B cell (primary cell): ENCODE measurements at regions not wholly inside any gene's neighbourhood (a gene's known extent, or its start where the extent isn't known, plus 50 kb on each side); places are given as distances from the start of the nearest gene placed in this dataset.

Experiments
- ATAC-seq: fragments of 200-7000 bp; cut with Tn5 transposase; one replicate; pipeline ENCODE4 v1.10.0; 2021; ENCODE audit warnings: low read depth, mild to moderate bottlenecking, moderate number of reproducible peaks, moderate library complexity
- CTCF ChIA-PET: fragments of 350-600 bp; sonication (Branson Sonifier 250); formaldehyde crosslinking; loops from one replicate; lab custom pipeline; 2021; ENCODE audit warnings: antibody characterized with exemption, inconsistent platforms; lab: Charles Lee
- POLR2A ChIA-PET: fragments of 350-600 bp; sonication (Branson Sonifier 250); formaldehyde crosslinking; loops from one replicate; lab custom pipeline; 2021; ENCODE audit warnings: antibody characterized with exemption; lab: Charles Lee
- DNase-seq: peaks from one replicate; pipeline ENCODE4 v3.0.0; 2013
- H2AFZ ChIP-seq: 2 replicates; pipeline ENCODE4 v1.6.1; 2012; ENCODE audit warnings: mild to moderate bottlenecking, low read depth, low read length; ENCODE audit not compliant: insufficient read depth, poor library complexity, severe bottlenecking
- H3K27ac ChIP-seq, 2 donors: 1 replicate in 1 of 2; 2 replicates in 1 of 2; pipeline ENCODE4 v1.5.1; 2012 to 2013; ENCODE audit warnings: low read length in 2 of 2, mild to moderate bottlenecking in 2 of 2, moderate library complexity in 1 of 2
- H3K27me3 ChIP-seq, 4 experiments: fragments of 200-600 bp in 1 of 4; sonication (generic) in 1 of 4; replicated peaks in 1 of 4; 1 replicate in 2 of 4; 2 replicates in 2 of 4; pipeline versions ENCODE4 v1.6.1 to v1.7.0; 2013 to 2016; ENCODE audit warnings: low read length in 3 of 4, mild to moderate bottlenecking in 2 of 4, mixed read lengths in 1 of 4, moderate library complexity in 1 of 4; ENCODE audit not compliant: insufficient read depth in 4 of 4, control insufficient read depth in 3 of 4; ENCODE audit errors: control extremely low read depth in 1 of 4
- H3K36me3 ChIP-seq, 2 experiments: replicated peaks in 1 of 2; 1 replicate in 1 of 2; 2 replicates in 1 of 2; pipeline versions ENCODE4 v1.6.1 to v1.7.1; 2013; ENCODE audit warnings: low read length in 1 of 2; ENCODE audit not compliant: insufficient read depth in 2 of 2, control insufficient read depth in 1 of 2; ENCODE audit errors: control extremely low read depth in 1 of 2, extremely low read depth in 1 of 2
- H3K4me1 ChIP-seq, 2 donors: fragments of 200-600 bp in 1 of 2; sonication (generic) in 1 of 2; 1 replicate in 1 of 2; 2 replicates in 1 of 2; pipeline versions ENCODE4 v1.5.1 to v1.6.1; 2013 to 2017; ENCODE audit warnings: low read length in 2 of 2; ENCODE audit not compliant: control insufficient read depth in 2 of 2, insufficient read depth in 2 of 2
- H3K4me2 ChIP-seq: replicated peaks from 2 replicates; pipeline ENCODE3; 2012; ENCODE audit warnings: mild to moderate bottlenecking, low read depth, low read length; ENCODE audit not compliant: poor library complexity, severe bottlenecking
- H3K4me3 ChIP-seq, 5 experiments: fragments of 200-600 bp in 1 of 5; sonication (generic) in 1 of 5; 1 replicate in 3 of 5; 2 replicates in 2 of 5; pipeline versions ENCODE4 v1.5.1 to v1.7.0; 2011 to 2016; ENCODE audit warnings: low read length in 4 of 5, mild to moderate bottlenecking in 4 of 5, low read depth in 2 of 5, control low read depth in 1 of 5, moderate library complexity in 1 of 5; ENCODE audit not compliant: insufficient read depth in 1 of 5; ENCODE audit errors: control extremely low read depth in 1 of 5, extremely low read depth in 1 of 5
- H3K79me2 ChIP-seq: fragments of 200-600 bp; sonication (generic); one replicate; pipeline ENCODE4 v1.6.0; 2016; ENCODE audit warnings: low read length; ENCODE audit not compliant: control insufficient read depth, insufficient read depth
- H3K9ac ChIP-seq: fragments of 200-600 bp; sonication (generic); 2 replicates; pipeline ENCODE4 v1.6.1; 2017; ENCODE audit warnings: mild to moderate bottlenecking, low read length, moderate library complexity
- H3K9me3 ChIP-seq, 3 donors: one replicate each; pipeline versions ENCODE4 v1.6.1 to v1.7.1; 2013; ENCODE audit warnings: low read length in 2 of 3; ENCODE audit not compliant: control insufficient read depth in 2 of 3, insufficient read depth in 1 of 3; ENCODE audit errors: control extremely low read depth in 1 of 3
- H4K20me1 ChIP-seq: 2 replicates; pipeline ENCODE4 v1.6.0; 2012; ENCODE audit warnings: mild to moderate bottlenecking, low read length; ENCODE audit not compliant: insufficient read depth, control insufficient read depth, poor library complexity, severe bottlenecking
- H3K27ac Mint-ChIP-seq: one replicate; pipeline ENCODE4 v1.8.0; 2021; ENCODE audit warnings: mixed read lengths
- H3K27me3 Mint-ChIP-seq: one replicate; pipeline ENCODE4 v1.8.0; 2021; ENCODE audit warnings: mixed read lengths
- H3K4me1 Mint-ChIP-seq: one replicate; pipeline ENCODE4 v1.8.0; 2021; ENCODE audit warnings: mixed read lengths
- H3K4me3 Mint-ChIP-seq: one replicate; pipeline ENCODE4 v1.8.0; 2021; ENCODE audit warnings: mixed read lengths
- H3K9me3 Mint-ChIP-seq: one replicate; pipeline ENCODE4 v1.8.0; 2022; ENCODE audit warnings: mixed read lengths; ENCODE audit not compliant: insufficient read depth
- EZH2 ChIP-seq: IDR thresholded peaks from 2 replicates; pipeline ENCODE4 v1.6.1; 2012; ENCODE audit warnings: borderline replicate concordance, low read depth, mild to moderate bottlenecking, moderate library complexity, low read length; ENCODE audit not compliant: insufficient read depth, poor library complexity, severe bottlenecking
- WGBS: methylation state at CpG from one replicate; pipeline ENCODE4 v1.1.5; 2013; ENCODE audit warnings: missing lambda C conversion rate; ENCODE audit not compliant: insufficient coverage; 5-methylcytosine and 5-hydroxymethylcytosine counted together
- intact Hi-C: fragments of 100-400 bp; cut with micrococcal nuclease; formaldehyde crosslinking; loops from one replicate; pipeline ENCODE4 v1.10.0; 2022
- TF ChIP-seq, protein P1 (sequence below): fragments of 200-600 bp; IDR thresholded peaks from one replicate; pipeline ENCODE4 v1.8.0; 2022; ENCODE audit warnings: antibody characterized with exemption, mild to moderate bottlenecking

DNA sequence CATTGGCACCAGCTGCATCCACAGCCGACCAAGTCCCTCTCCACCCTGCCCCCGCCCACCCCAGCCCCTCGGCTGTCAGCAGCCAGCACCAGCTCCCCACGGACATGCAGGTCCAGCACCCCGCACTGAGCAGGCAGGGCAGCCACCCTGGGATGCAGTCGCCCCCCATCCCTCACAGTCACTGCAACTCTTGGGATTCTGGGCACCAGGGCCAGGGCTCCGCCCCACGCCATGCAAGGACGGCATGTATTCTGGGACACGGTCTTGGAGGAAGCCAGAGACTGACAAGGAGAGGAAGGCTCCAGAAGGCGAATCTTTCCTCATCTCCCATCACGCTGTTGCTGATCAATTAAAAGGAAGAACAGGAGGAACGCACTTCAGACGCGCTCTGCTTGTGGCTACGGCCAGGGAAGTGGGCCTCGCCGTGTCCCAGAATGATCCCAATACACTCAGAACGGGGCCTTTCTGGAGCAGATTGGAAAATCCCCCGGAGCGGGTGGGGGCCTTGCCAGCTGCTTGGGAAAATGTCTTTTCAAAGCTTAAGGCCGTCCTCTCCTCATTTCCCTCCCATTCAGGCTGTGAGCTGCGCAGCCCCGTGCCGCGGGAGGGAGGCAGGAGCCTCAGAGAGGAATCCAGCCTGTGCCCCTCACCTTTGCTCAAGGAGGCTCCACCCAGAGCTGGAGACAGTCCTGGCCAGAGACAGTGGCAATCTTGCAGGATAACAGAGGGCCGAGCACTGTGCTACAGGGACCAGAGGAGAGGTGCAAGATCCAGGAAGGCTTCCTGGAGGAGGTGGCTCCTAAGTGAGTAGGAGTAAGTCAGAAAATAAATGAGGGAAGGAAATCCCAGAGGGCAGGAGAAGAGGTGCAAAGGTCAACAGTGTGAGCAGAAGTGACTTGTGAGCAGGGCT lies 54.1 kb upstream of the DIO3 start:
- intact Hi-C loops, result no loop called here
- Histone ChIP-seq H3K9me3 (peaks cover 0 to 24% (median 0%) of the 10 kb centered on the region in 3 donors), H3K36me3 (no peaks in the 10 kb centered on the region), H3K4me1 (no peaks in the 10 kb centered on the region), H3K4me3 (no peak overlapping the region), H3K4me2 (no peak overlapping the region), H3K27ac (no peak overlapping the region), H3K27me3 (no peaks in the 10 kb centered on the region), H3K9ac (no peak overlapping the region), H4K20me1 (no peaks in the 10 kb centered on the region), H2AFZ (no peak overlapping the region), H3K79me2 (no peaks in the 10 kb centered on the region)
- 91% methylated on average over 27 of the region's 27 CpGs for WGBS
- no peak overlapping the region for H3K27ac Mint-ChIP-seq
- no peak overlapping the region for H3K4me3 Mint-ChIP-seq
- ChIA-PET POLR2A (no interaction called here), CTCF (no interaction called here)
- TF ChIP-seq, protein P1, sequence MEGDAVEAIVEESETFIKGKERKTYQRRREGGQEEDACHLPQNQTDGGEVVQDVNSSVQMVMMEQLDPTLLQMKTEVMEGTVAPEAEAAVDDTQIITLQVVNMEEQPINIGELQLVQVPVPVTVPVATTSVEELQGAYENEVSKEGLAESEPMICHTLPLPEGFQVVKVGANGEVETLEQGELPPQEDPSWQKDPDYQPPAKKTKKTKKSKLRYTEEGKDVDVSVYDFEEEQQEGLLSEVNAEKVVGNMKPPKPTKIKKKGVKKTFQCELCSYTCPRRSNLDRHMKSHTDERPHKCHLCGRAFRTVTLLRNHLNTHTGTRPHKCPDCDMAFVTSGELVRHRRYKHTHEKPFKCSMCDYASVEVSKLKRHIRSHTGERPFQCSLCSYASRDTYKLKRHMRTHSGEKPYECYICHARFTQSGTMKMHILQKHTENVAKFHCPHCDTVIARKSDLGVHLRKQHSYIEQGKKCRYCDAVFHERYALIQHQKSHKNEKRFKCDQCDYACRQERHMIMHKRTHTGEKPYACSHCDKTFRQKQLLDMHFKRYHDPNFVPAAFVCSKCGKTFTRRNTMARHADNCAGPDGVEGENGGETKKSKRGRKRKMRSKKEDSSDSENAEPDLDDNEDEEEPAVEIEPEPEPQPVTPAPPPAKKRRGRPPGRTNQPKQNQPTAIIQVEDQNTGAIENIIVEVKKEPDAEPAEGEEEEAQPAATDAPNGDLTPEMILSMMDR, result no peak
- TF ChIP-seq EZH2, result no peak
- DNase-seq (no peak), ATAC-seq (no peak)
- H3K27me3 Mint-ChIP-seq, result no peaks in the 10 kb centered on the region
- H3K9me3 Mint-ChIP-seq, result no peaks in the 10 kb centered on the region
- H3K4me1 Mint-ChIP-seq, result no peaks in the 10 kb centered on the region

DNA sequence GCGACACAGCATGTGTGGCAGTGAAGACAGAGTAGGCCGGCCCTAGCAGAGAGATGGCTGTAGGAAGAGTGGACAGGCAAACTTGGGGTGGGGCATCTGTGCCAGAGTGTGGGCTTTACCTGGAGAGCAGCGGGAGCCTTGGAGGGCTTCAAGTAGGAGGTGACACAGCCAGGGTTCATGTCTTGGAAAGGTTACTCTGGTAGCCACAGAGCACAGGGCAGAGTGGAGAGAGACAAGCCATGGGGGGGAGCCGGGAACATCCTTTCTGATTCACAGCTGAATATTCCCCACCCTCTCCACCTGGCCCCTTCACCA lies 53.5 kb upstream of the DIO3 start:
- TF ChIP-seq, protein P1, result no peak
- no peak for TF ChIP-seq EZH2
- H3K27me3 ChIP-seq, result no peaks in the 10 kb centered on the region
- Mint-ChIP-seq H3K27ac (no peak overlapping the region), H3K4me3 (no peak overlapping the region), H3K4me1 (no peaks in the 10 kb centered on the region), H3K9me3 (no peaks in the 10 kb centered on the region), H3K27me3 (no peaks in the 10 kb centered on the region)
- H3K4me1 ChIP-seq, result no peaks in the 10 kb centered on the region
- no peaks in the 10 kb centered on the region for H3K79me2 ChIP-seq
- CTCF ChIA-PET, result no interaction called here
- H3K4me2 ChIP-seq, result no peak overlapping the region
- H3K9ac ChIP-seq, result no peak overlapping the region
- no peak overlapping the region for H3K27ac ChIP-seq
- peaks cover 0 to 24% (median 0%) of the 10 kb centered on the region in 3 donors for H3K9me3 ChIP-seq
- H2AFZ ChIP-seq, result no peak overlapping the region
- intact Hi-C loops, result no loop called here
- WGBS, result 100% methylated on average over 3 of the region's 4 CpGs
- DNase-seq, result no peak
- H3K4me3 ChIP-seq, result no peak overlapping the region
- POLR2A ChIA-PET, result no interaction called here
- no peaks in the 10 kb centered on the region for H4K20me1 ChIP-seq
- no peak for ATAC-seq
- H3K36me3 ChIP-seq, result no peaks in the 10 kb centered on the region
